B cell (primary cell): ENCODE measurements at regions not wholly inside any gene's neighbourhood (a gene's known extent, or its start where the extent isn't known, plus 50 kb on each side); places are given as distances from the start of the nearest gene placed in this dataset.

Experiments used
- ATAC-seq: fragments of 200-7000 bp; cut with Tn5 transposase; one replicate; pipeline ENCODE4 v1.10.0; 2021; ENCODE audit warnings: low read depth, mild to moderate bottlenecking, moderate number of reproducible peaks, moderate library complexity
- CTCF ChIA-PET: fragments of 350-600 bp; sonication (Branson Sonifier 250); formaldehyde crosslinking; loops from one replicate; lab custom pipeline; 2021; ENCODE audit warnings: antibody characterized with exemption, inconsistent platforms; lab: Charles Lee
- POLR2A ChIA-PET: fragments of 350-600 bp; sonication (Branson Sonifier 250); formaldehyde crosslinking; loops from one replicate; lab custom pipeline; 2021; ENCODE audit warnings: antibody characterized with exemption; lab: Charles Lee
- DNase-seq: peaks from one replicate; pipeline ENCODE4 v3.0.0; 2013
- H2AFZ ChIP-seq: 2 replicates; pipeline ENCODE4 v1.6.1; 2012; ENCODE audit warnings: mild to moderate bottlenecking, low read depth, low read length; ENCODE audit not compliant: insufficient read depth, poor library complexity, severe bottlenecking
- H3K27ac ChIP-seq, 2 donors: 1 replicate in 1 of 2; 2 replicates in 1 of 2; pipeline ENCODE4 v1.5.1; 2012 to 2013; ENCODE audit warnings: low read length in 2 of 2, mild to moderate bottlenecking in 2 of 2, moderate library complexity in 1 of 2
- H3K27me3 ChIP-seq, 4 experiments: fragments of 200-600 bp in 1 of 4; sonication (generic) in 1 of 4; replicated peaks in 1 of 4; 1 replicate in 2 of 4; 2 replicates in 2 of 4; pipeline versions ENCODE4 v1.6.1 to v1.7.0; 2013 to 2016; ENCODE audit warnings: low read length in 3 of 4, mild to moderate bottlenecking in 2 of 4, mixed read lengths in 1 of 4, moderate library complexity in 1 of 4; ENCODE audit not compliant: insufficient read depth in 4 of 4, control insufficient read depth in 3 of 4; ENCODE audit errors: control extremely low read depth in 1 of 4
- H3K36me3 ChIP-seq, 2 experiments: replicated peaks in 1 of 2; 1 replicate in 1 of 2; 2 replicates in 1 of 2; pipeline versions ENCODE4 v1.6.1 to v1.7.1; 2013; ENCODE audit warnings: low read length in 1 of 2; ENCODE audit not compliant: insufficient read depth in 2 of 2, control insufficient read depth in 1 of 2; ENCODE audit errors: control extremely low read depth in 1 of 2, extremely low read depth in 1 of 2
- H3K4me1 ChIP-seq, 2 donors: fragments of 200-600 bp in 1 of 2; sonication (generic) in 1 of 2; 1 replicate in 1 of 2; 2 replicates in 1 of 2; pipeline versions ENCODE4 v1.5.1 to v1.6.1; 2013 to 2017; ENCODE audit warnings: low read length in 2 of 2; ENCODE audit not compliant: control insufficient read depth in 2 of 2, insufficient read depth in 2 of 2
- H3K4me2 ChIP-seq: replicated peaks from 2 replicates; pipeline ENCODE3; 2012; ENCODE audit warnings: mild to moderate bottlenecking, low read depth, low read length; ENCODE audit not compliant: poor library complexity, severe bottlenecking
- H3K4me3 ChIP-seq, 5 experiments: fragments of 200-600 bp in 1 of 5; sonication (generic) in 1 of 5; 1 replicate in 3 of 5; 2 replicates in 2 of 5; pipeline versions ENCODE4 v1.5.1 to v1.7.0; 2011 to 2016; ENCODE audit warnings: low read length in 4 of 5, mild to moderate bottlenecking in 4 of 5, low read depth in 2 of 5, control low read depth in 1 of 5, moderate library complexity in 1 of 5; ENCODE audit not compliant: insufficient read depth in 1 of 5; ENCODE audit errors: control extremely low read depth in 1 of 5, extremely low read depth in 1 of 5
- H3K79me2 ChIP-seq: fragments of 200-600 bp; sonication (generic); one replicate; pipeline ENCODE4 v1.6.0; 2016; ENCODE audit warnings: low read length; ENCODE audit not compliant: control insufficient read depth, insufficient read depth
- H3K9ac ChIP-seq: fragments of 200-600 bp; sonication (generic); 2 replicates; pipeline ENCODE4 v1.6.1; 2017; ENCODE audit warnings: mild to moderate bottlenecking, low read length, moderate library complexity
- H3K9me3 ChIP-seq, 3 donors: one replicate each; pipeline versions ENCODE4 v1.6.1 to v1.7.1; 2013; ENCODE audit warnings: low read length in 2 of 3; ENCODE audit not compliant: control insufficient read depth in 2 of 3, insufficient read depth in 1 of 3; ENCODE audit errors: control extremely low read depth in 1 of 3
- H4K20me1 ChIP-seq: 2 replicates; pipeline ENCODE4 v1.6.0; 2012; ENCODE audit warnings: mild to moderate bottlenecking, low read length; ENCODE audit not compliant: insufficient read depth, control insufficient read depth, poor library complexity, severe bottlenecking
- H3K27ac Mint-ChIP-seq: one replicate; pipeline ENCODE4 v1.8.0; 2021; ENCODE audit warnings: mixed read lengths
- H3K27me3 Mint-ChIP-seq: one replicate; pipeline ENCODE4 v1.8.0; 2021; ENCODE audit warnings: mixed read lengths
- H3K4me1 Mint-ChIP-seq: one replicate; pipeline ENCODE4 v1.8.0; 2021; ENCODE audit warnings: mixed read lengths
- H3K4me3 Mint-ChIP-seq: one replicate; pipeline ENCODE4 v1.8.0; 2021; ENCODE audit warnings: mixed read lengths
- H3K9me3 Mint-ChIP-seq: one replicate; pipeline ENCODE4 v1.8.0; 2022; ENCODE audit warnings: mixed read lengths; ENCODE audit not compliant: insufficient read depth
- CTCF ChIP-seq: fragments of 200-600 bp; IDR thresholded peaks from one replicate; pipeline ENCODE4 v1.8.0; 2022; ENCODE audit warnings: antibody characterized with exemption, mild to moderate bottlenecking
- EZH2 ChIP-seq: IDR thresholded peaks from 2 replicates; pipeline ENCODE4 v1.6.1; 2012; ENCODE audit warnings: borderline replicate concordance, low read depth, mild to moderate bottlenecking, moderate library complexity, low read length; ENCODE audit not compliant: insufficient read depth, poor library complexity, severe bottlenecking
- WGBS: methylation state at CpG from one replicate; pipeline ENCODE4 v1.1.5; 2013; ENCODE audit warnings: missing lambda C conversion rate; ENCODE audit not compliant: insufficient coverage; 5-methylcytosine and 5-hydroxymethylcytosine counted together
- intact Hi-C: fragments of 100-400 bp; cut with micrococcal nuclease; formaldehyde crosslinking; loops from one replicate; pipeline ENCODE4 v1.10.0; 2022

GRCh38 chr5:154583671-154584177, 105.7 kb upstream of the HAND1 start:
- H2AFZ ChIP-seq = no peak overlapping the region
- no peaks in the 10 kb centered on the region for H3K79me2 ChIP-seq

GRCh38 chr5:154580422-154580821, 102.4 kb upstream of the HAND1 start:
- Histone ChIP-seq H3K4me3 (no peak overlapping the region), H4K20me1 (no peaks in the 10 kb centered on the region), H3K4me1 (peaks cover 7 to 10% of the 10 kb centered on the region in 2 donors), H3K9ac (no peak overlapping the region), H3K79me2 (no peaks in the 10 kb centered on the region), H3K9me3 (no peaks in the 10 kb centered on the region), H2AFZ (no peak overlapping the region), H3K36me3 (no peaks in the 10 kb centered on the region), H3K27ac (no peak overlapping the region), H3K27me3 (peaks cover 0 to 13% (median 0%) of the 10 kb centered on the region in 4 experiments), H3K4me2 (no peak overlapping the region)
- Mint-ChIP-seq H3K27me3 (peaks cover 8% of the 10 kb centered on the region), H3K9me3 (no peaks in the 10 kb centered on the region), H3K27ac (no peak overlapping the region), H3K4me1 (peaks cover 6% of the 10 kb centered on the region), H3K4me3 (no peak overlapping the region)
- TF ChIP-seq CTCF (no peak), EZH2 (no peak)
- no CpG with 5 or more reads among the region's 6 CpGs for WGBS
- ChIA-PET POLR2A (no interaction called here), CTCF (interaction anchor here (0.6 kb wide), 1 partner anchor 83 kb away, joined by 4 read pairs; no protein-coding TSS in a partner anchor)
- ATAC-seq (no peak), DNase-seq (no peak)
- intact Hi-C loops = no loop called here

More at GRCh38 chr5:154583671-154584177, 105.7 kb upstream of the HAND1 start:
- no peak overlapping the region for H3K27ac Mint-ChIP-seq
- Histone ChIP-seq H3K9ac (no peak overlapping the region), H3K36me3 (no peaks in the 10 kb centered on the region), H3K27me3 (peaks cover 0 to 9% (median 0%) of the 10 kb centered on the region in 4 experiments), H3K4me3 (no peak overlapping the region), H3K4me1 (no peaks in the 10 kb centered on the region), H3K27ac (no peak overlapping the region), H4K20me1 (no peaks in the 10 kb centered on the region), H3K4me2 (no peak overlapping the region), H3K9me3 (no peaks in the 10 kb centered on the region)
- H3K4me1 Mint-ChIP-seq = no peaks in the 10 kb centered on the region
- intact Hi-C loops = no loop called here
- H3K27me3 Mint-ChIP-seq = peaks cover 11% of the 10 kb centered on the region
- ChIA-PET POLR2A (no interaction called here), CTCF (no interaction called here)
- ATAC-seq = no peak
- 87% methylated on average over 12 of the region's 12 CpGs for WGBS
- no peak overlapping the region for H3K4me3 Mint-ChIP-seq
- TF ChIP-seq EZH2 = no peak
- TF ChIP-seq CTCF = no peak
- H3K9me3 Mint-ChIP-seq = no peaks in the 10 kb centered on the region
- DNase-seq = no peak
